Midbrain (tissue), 1 donor: ENCODE measurements at regions not wholly inside any gene's neighbourhood (a gene's known extent, or its start where the extent isn't known, plus 50 kb on each side); places are given as distances from the start of the nearest gene placed in this dataset.
"Not testable (repeated sequence)": the region's sequence is repeated elsewhere in the genome, so short reads cannot be mapped to it uniquely, and the experiment has no call there.

ENCODE experiments used
- DNase-seq: peaks from one replicate; lab custom pipeline; 2025; lab: John Stamatoyannopoulos, UW

DNA sequence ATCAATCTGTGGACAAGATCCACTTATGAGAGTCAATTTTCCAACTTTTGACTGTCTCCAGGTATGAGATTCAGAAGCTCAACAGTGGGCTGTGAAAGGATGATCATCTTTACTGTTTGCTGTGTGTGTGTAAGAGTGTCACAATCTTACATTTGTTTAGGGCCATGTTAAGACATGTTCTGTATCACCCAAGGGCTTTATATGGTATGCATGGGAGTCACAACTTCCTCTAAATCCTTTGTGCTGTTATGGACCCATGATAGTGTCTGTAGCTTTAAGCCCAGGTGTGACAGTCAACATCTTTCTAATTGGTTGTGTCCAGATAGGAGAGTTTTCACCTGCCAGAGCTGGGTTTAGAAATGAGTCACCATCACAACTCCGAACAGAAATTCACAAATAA, 70.2 kb downstream of the ZNF726 start:
- DNase-seq = not testable (repeated sequence)

- no peak for DNase-seq
Measured at GRCh38 chr19:23986623-23987022, 71.9 kb downstream of the ZNF726 start.

- DNase-seq = no peak
Measured at GRCh38 chr19:23991170-23991569, 76.5 kb downstream of the ZNF726 start.

DNA sequence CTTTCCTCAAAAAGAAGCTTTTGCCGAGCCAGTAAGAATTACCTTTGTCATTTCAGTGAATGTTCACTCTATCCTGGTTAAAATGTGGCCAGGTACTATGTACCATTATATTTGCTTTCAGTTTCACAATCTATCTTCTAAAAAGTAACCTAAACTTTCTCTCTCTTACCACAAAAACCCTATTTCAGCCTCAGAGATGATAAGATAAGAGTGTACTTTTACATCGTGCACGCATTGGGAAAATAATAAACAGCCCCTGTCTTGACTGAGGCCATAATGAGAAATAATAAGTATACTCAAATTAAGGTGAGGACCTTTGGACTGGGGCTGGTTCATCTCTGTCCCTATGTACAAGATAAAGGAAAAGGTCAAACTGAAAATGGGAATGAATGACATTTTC, 77.7 kb downstream of the ZNF726 start:
- DNase-seq = no peak

DNA sequence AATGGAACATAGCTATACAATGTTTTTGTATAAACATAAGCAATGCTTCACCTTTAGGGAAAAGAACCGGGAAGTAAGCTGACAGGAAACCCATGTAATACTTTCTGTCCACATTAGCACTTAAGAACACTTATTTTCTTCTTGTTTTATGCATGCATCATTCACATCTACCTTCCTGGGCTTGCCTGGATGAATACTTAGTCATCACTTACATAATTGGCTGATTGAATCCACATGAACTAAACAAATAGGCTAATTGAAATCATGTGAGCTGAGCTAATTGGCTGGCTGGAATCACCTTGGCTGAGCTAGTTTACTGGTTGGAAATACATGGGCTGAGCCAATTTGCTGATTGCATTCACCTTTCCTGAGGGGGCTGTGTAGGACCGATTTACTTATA, 78.8 kb downstream of the ZNF726 start:
- no peak for DNase-seq

- no peak for DNase-seq
Measured at GRCh38 chr19:23996549-23996948, 81.9 kb downstream of the ZNF726 start.

DNA sequence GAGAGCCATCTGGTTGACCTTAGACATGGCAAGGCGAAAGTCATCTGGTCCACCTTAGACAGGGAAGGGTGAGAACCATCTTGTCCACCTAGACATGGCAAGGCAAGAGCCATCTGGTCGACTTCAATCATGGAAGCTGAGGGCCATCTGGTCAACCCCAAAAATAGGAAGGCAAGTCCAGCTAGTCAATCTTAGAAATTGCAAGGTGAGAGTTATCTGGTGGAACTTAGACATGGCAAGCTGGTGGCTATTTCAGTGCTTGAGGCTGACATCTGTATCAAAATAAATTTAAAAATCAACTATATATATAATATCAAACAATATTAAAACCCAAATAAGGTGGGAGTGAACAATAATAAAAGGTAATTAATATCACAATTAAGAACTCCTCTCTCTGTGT, 83.9 kb downstream of the ZNF726 start:
- DNase-seq = no peak

DNA sequence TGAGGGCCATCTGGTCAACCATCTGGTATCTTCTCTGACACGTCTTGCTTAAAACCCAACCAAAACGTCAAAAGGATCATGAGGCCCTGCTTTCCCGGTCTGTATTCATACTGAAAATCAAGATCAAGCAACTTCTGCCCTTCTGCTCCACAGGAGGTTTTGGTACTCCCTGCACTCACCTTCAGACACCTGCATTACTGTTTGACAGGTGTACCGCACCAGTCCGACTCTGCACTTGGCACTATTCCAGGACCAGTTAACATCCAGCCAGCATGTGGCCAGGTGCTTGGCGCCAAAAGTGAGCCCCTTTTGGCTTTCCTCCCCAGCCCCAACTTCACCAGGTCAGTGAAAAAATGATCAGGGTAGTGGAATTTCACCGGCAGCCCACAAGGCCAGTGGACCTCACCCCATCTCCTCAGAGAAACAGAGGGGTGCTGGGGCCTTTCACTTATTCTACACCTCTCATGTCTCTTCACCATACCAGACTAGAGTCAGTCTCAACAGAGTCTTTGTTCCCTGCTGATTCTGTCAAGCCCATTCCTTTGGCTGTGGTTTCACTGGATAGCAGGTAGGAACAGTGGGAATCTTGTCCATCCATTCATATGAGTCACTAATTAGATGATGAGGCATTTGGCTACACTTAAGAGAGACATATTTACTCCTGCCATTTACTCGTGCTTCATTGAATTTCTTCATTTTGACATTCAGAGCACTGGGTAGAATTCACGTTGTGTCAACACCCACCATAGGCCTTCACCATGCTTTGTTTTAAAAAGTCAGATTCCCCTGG, 85.3 kb downstream of the ZNF726 start:
- no peak for DNase-seq

- DNase-seq = no peak
Measured at GRCh38 chr19:24000656-24001055, 86.0 kb downstream of the ZNF726 start.

GRCh38 chr19:24002256-24002945, 84.6 kb upstream of the ZNF254 start:
- DNase-seq = no peak

- DNase-seq = no peak
Measured at GRCh38 chr19:24003537-24003936, 83.5 kb upstream of the ZNF254 start.

DNA sequence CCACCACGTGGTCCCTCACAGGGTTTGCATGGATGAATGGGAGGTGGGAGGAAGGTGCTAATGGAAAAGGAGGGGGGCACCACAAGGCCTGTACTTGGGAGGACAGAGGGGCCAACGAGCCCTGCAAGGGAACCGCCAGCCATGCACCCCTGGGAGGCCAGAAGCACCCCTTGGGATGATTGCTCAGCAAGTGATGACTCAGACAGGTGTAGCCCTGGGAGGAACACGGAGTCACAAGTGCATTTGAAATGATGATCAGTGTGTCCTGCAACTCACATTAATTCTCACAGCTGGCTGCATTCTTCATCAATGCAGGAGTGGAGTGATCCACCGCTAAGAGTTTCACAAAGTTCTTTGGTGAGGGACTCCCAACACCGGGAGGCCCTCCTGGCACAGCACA, 82.8 kb upstream of the ZNF254 start:
- DNase-seq = no peak

- no peak for DNase-seq
Measured at GRCh38 chr19:24029941-24030636, 56.9 kb upstream of the ZNF254 start.

DNA sequence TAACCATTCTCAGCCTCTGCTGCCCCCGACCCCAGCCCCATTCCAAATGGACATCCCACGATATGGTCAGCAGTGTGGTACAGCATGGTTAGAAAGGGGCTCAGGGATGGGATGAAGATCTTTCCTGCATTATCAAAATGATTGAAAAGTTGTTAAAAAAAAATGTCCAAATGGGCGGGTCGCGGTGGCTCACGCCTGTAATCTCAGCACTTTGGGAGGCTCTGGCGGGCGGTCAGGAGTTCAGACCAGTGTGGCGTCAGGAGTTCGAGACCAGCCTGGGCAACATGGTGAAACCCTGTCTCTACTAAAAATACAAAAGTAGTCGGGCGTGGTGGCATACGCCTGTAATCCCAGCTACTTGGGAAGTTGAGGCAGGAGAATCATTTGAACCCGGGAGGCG, 54.3 kb upstream of the ZNF254 start:
- no peak for DNase-seq

GRCh38 chr19:24033301-24033962, 53.6 kb upstream of the ZNF254 start:
- DNase-seq = peak; percentile 84

- peak; percentile 53 for DNase-seq
Measured at GRCh38 chr19:24033963-24034342, 53.0 kb upstream of the ZNF254 start.

GRCh38 chr19:24035261-24035880, 51.6 kb upstream of the ZNF254 start:
- not testable (repeated sequence) for DNase-seq
